Urinary bladder (tissue), 3 donors: ENCODE measurements at regions not wholly inside any gene's neighbourhood (a gene's known extent, or its start where the extent isn't known, plus 50 kb on each side); places are given as distances from the start of the nearest gene placed in this dataset.
"Not testable (repeated sequence)": the region's sequence is repeated elsewhere in the genome, so short reads cannot be mapped to it uniquely, and the experiment has no call there.

Source experiments
- DNase-seq: peaks from one replicate; pipeline ENCODE4 v3.0.0-alpha.2; 2015; ENCODE audit errors: extremely low spot score
- H3K27ac ChIP-seq: one replicate; pipeline ENCODE4 v1.5.1; 2013; ENCODE audit warnings: low read depth, mild to moderate bottlenecking, moderate library complexity
- H3K36me3 ChIP-seq: one replicate; pipeline ENCODE4 v1.6.1; 2013; ENCODE audit warnings: mild to moderate bottlenecking, moderate library complexity; ENCODE audit not compliant: insufficient read depth
- H3K4me1 ChIP-seq: one replicate; pipeline ENCODE4 v1.6.1; 2013; ENCODE audit warnings: mild to moderate bottlenecking, moderate library complexity; ENCODE audit not compliant: insufficient read depth
- H3K4me3 ChIP-seq: one replicate; pipeline ENCODE4 v1.5.1; 2013; ENCODE audit warnings: low read depth, low read length
- WGBS: extraction: QIAGEN DNeasy Blood & Tissue Kit; methylation state at CpG from one replicate; pipeline ENCODE4 v1.1.7; 2013; 5-methylcytosine and 5-hydroxymethylcytosine counted together
- donor health status: healthy with polysubstance abuse.
- donor health status: healthy.

GRCh38 chr7:55743454-55743717 is 119.2 kb downstream of the SEPTIN14 start:
- H3K27ac ChIP-seq, DNase-seq, H3K4me1 ChIP-seq, H3K36me3 ChIP-seq, H3K4me3 ChIP-seq: not testable (repeated sequence)
- 94% methylated on average over 12 of the region's 12 CpGs for WGBS

GRCh38 chr7:55742651-55743453 is 119.7 kb downstream of the SEPTIN14 start:
- not testable (repeated sequence) for H3K36me3 ChIP-seq, H3K4me1 ChIP-seq, DNase-seq, H3K4me3 ChIP-seq, H3K27ac ChIP-seq
- 97% methylated on average over 37 of the region's 37 CpGs for WGBS

GRCh38 chr7:55741721-55742631 is 120.6 kb downstream of the SEPTIN14 start:
- not testable (repeated sequence) for H3K27ac ChIP-seq, H3K36me3 ChIP-seq, H3K4me3 ChIP-seq, DNase-seq, H3K4me1 ChIP-seq
- 90% methylated on average over 47 of the region's 47 CpGs for WGBS

DNA sequence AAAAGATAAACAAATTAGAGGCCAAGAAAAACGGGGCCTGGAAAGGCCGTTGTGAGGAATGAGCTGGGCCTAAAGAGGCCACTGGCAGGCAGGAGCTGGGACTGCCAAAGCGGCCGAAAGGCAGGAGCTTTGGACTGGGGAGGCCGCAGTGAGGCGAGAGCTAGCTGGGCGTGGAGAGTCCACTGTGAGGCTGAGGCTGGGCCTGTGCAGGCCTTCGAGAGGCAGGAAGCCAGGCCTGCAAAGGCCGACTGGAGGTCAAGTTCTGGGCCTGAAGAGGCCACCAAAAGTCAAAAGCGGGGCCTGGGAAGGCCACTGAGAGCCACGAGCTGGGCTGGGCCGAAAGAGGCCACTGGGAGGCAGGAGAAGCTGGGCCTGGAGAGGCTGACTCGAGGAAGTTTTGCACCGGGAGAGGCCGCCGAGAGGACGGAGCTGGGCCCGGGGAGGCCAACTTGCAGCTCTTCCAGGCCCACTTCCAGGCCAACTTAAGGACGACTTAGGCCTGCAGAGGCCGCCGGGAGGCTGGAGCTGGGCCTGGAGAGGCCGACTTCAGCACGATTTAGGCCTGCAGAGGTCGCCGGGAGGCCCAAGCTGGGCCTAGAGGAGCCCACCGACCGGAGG is 121.8 kb downstream of the SEPTIN14 start:
- DNase-seq, H3K36me3 ChIP-seq, H3K27ac ChIP-seq, H3K4me3 ChIP-seq, H3K4me1 ChIP-seq: not testable (repeated sequence)
- WGBS, result 87% methylated on average over 27 of the region's 27 CpGs

DNA sequence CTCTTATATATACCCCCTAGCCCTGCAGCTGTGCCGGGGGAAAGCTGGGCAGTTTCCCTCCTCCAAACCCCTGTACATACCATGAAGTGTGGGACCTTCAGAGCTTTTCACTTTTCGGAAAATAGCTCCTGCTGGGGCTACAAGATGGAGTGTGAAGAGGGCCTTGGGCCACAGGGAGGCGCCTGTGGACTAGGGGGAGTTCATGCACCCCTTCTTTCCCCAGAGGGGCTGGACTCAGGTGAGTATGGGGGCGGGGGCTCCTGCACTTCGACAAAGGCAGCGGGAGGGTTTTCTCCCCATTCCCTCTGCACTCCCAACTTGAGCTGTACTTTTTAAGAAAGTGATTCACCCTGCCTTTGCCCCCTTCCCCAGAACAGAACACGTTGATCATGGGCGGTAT is 122.5 kb downstream of the SEPTIN14 start:
- H3K27ac ChIP-seq, H3K36me3 ChIP-seq, H3K4me3 ChIP-seq, DNase-seq, H3K4me1 ChIP-seq: not testable (repeated sequence)
- WGBS, result 86% methylated on average over 7 of the region's 8 CpGs

DNA sequence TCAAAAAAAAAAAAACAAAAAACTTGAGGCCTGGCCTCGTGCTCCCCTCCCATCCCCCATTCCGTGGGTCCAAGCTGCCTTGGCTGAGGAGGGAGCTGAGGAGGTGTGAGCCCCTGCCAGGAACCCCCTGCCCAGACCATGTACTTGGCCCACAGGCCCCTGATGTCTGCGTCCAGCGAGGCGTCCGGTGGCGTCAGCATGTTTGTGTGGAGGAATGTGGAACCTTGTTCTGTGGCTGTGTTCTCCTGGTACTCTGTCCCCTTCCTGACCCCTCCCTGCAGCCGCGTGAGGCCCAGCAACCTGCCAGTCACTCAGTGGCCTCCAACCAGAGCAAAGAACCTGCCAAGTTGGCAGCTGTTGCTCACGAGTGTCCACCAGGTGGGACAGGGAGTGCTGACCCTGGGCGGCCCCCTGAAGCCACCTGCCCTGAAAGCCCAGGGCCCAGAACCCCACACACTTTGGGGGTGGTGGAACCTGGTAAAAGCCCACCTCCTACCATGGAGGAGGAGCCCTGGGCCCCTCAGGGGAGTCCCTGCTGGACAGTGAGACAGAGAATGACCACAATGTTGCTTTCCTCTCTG is 125.8 kb downstream of the SEPTIN14 start:
- 82% methylated on average over 11 of the region's 11 CpGs for WGBS

DNA sequence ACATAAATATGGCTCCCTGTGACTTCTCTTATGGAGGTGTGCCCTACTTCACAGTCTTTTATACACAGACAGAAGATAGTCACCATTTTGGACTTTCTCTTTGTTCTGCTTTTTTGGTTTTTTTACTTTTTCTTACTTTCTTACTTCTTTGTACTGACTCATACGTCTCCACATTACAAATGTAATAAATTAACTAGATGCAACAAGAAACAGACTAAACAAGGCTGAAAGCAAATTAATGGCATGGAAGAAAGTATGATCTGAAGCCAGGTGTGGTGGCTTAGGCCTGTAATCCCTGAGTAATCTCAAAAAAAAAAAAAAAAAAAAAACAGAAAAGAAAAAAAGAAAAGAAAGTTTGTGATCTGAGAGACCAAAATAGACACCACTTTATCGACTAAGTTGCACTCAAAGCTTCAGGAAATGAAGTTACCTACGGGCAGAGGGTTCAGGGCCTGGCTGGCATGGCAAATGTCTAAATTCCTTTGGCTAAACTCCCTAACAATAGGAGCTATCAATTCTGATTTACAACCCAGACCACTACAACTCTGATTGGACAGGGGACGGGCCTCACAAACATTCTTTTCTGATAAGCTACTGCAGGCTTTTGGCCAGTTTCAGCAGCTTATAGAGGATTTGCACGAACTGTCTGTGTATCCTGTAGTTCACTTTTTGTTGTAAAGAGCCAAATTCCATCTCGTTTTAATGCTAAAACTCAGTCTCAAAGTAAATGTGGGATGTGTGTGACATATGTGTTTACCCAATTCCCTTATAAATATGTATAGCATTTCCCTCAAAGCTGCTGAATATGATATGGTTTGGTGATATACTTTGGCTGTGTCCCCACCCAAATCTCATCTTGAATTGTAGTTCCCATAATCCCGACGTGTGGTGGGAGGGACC is 129.1 kb downstream of the SEPTIN14 start:
- Histone ChIP-seq H3K27ac (no peak overlapping the region), H3K4me3 (no peak overlapping the region), H3K4me1 (no peaks in the 10 kb centered on the region), H3K36me3 (no peaks in the 10 kb centered on the region)
- peak; percentile 17 for DNase-seq
- WGBS, result 26% methylated on average over 8 of the region's 8 CpGs

More for the DNA sequence above, 125.8 kb downstream of the SEPTIN14 start:
- H3K36me3 ChIP-seq, H3K27ac ChIP-seq, H3K4me1 ChIP-seq, H3K4me3 ChIP-seq, DNase-seq: not testable (repeated sequence)

- H3K36me3 ChIP-seq, result no peaks in the 10 kb centered on the region
- no peak overlapping the region for H3K27ac ChIP-seq
- H3K4me3 ChIP-seq, result no peak overlapping the region
- DNase-seq, result no peak
- H3K4me1 ChIP-seq, result no peaks in the 10 kb centered on the region
- 97% methylated on average over 16 of the region's 16 CpGs for WGBS
These were observed 130.6 kb downstream of the SEPTIN14 start for GRCh38 chr7:55731931-55732330.

GRCh38 chr7:55730197-55730596 is 132.4 kb downstream of the SEPTIN14 start:
- H3K4me3 ChIP-seq, result no peak overlapping the region
- H3K4me1 ChIP-seq, result no peaks in the 10 kb centered on the region
- H3K36me3 ChIP-seq, result no peaks in the 10 kb centered on the region
- DNase-seq, result no peak
- 79% methylated on average over 2 of the region's 2 CpGs for WGBS
- no peak overlapping the region for H3K27ac ChIP-seq

GRCh38 chr7:55723621-55723941 is 139.0 kb downstream of the SEPTIN14 start:
- WGBS, result 17% methylated on average over 7 of the region's 7 CpGs
- no peak for DNase-seq
- H3K4me3 ChIP-seq, result no peak overlapping the region
- no peaks in the 10 kb centered on the region for H3K4me1 ChIP-seq
- no peak overlapping the region for H3K27ac ChIP-seq
- H3K36me3 ChIP-seq, result no peaks in the 10 kb centered on the region

DNA sequence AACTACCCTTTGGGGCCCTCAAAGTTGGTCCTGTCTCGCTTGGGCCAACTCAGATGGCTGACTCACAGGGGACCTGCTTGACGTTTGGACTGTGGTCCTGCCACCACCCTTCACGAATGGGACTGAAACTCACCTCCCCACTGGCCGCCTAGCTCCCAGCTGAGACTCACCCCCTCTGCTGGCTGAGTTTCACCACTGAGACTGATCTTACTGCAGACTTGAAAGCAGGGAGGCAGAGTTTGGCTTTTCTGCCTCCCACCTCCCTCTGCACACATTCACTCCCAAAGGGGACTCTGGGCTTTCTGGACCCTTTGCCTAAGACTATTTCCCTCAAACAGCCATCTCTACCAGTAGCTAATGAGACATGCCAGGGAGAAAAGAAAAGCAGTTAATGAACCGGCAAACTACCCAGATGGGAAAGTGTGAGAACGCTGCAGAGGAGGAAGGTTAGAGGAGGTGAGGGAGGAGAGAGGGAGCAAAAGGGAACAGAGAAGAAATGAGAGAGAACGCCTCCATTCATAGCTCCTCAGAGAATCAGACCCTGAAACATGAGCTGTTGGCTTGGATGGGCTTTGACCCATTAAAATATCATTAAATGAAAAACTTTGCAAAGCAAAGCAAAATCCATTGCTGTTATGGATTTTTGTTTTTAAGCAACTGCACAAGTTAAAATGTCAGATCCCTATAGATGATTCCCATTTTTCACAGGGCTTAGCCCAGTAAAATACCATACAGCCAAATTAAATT is 139.5 kb downstream of the SEPTIN14 start:
- WGBS, result 32% methylated on average over 5 of the region's 7 CpGs

DNA sequence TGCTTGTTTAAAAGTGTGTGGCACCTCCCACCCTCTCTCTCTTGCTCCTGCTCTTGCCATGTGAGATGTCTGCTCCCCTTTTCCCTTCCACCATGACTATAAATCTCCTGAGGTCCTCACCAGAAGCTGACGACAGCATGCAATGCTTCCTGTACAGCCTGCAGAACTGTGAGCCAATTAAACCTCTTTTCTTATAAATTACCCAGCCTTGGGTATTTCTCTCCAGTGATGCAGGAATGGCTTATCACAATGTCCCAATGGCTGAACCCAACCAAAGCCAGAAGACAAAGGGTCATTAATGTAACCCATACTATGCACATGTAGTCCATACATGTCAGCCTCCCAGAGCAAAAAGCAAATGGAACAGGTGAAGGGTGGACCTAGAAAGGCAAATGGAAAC is 141.5 kb downstream of the SEPTIN14 start:
- WGBS, result no CpG with 5 or more reads among the region's 1 CpG
- not testable (repeated sequence) for H3K4me1 ChIP-seq, H3K4me3 ChIP-seq, DNase-seq, H3K27ac ChIP-seq, H3K36me3 ChIP-seq

More for the DNA sequence above, 139.5 kb downstream of the SEPTIN14 start:
- H3K4me3 ChIP-seq, H3K4me1 ChIP-seq, H3K36me3 ChIP-seq, DNase-seq, H3K27ac ChIP-seq: not testable (repeated sequence)
